Subcutaneous adipose tissue (tissue), 1 donor: ENCODE measurements at regions not wholly inside any gene's neighbourhood (a gene's known extent, or its start where the extent isn't known, plus 50 kb on each side); places are given as distances from the start of the nearest gene placed in this dataset.

Experiments used
- CTCF ChIP-seq: fragments of 450-650 bp; IDR thresholded peaks from one replicate; pipeline ENCODE4 v1.5.1; 2016; ENCODE audit warnings: low read depth, mild to moderate bottlenecking, control low read depth, antibody characterized with exemption, moderate library complexity

GRCh38 chr20:48195121-48195870 is 410.0 kb upstream of the SULF2 start:
- no peak for TF ChIP-seq CTCF

- no peak for TF ChIP-seq CTCF
These were observed 409.3 kb upstream of the SULF2 start for GRCh38 chr20:48194583-48194982.

GRCh38 chr20:48193627-48194425 is 408.5 kb upstream of the SULF2 start:
- no peak for TF ChIP-seq CTCF

- no peak for TF ChIP-seq CTCF
These were observed 406.8 kb upstream of the SULF2 start for GRCh38 chr20:48192109-48192508.

- TF ChIP-seq CTCF, result no peak
These were observed 405.9 kb upstream of the SULF2 start for GRCh38 chr20:48191200-48191599.

- no peak for TF ChIP-seq CTCF
These were observed 405.5 kb upstream of the SULF2 start for GRCh38 chr20:48190757-48191156.

- TF ChIP-seq CTCF, result no peak
These were observed 403.9 kb upstream of the SULF2 start for GRCh38 chr20:48189181-48189580.
